ENCODE measurements at regions not wholly inside any gene's neighbourhood (a gene's known extent, or its start where the extent isn't known, plus 50 kb on each side); places are given as distances from the start of the nearest gene placed in this dataset.
"Not testable (repeated sequence)": the region's sequence is repeated elsewhere in the genome, so short reads cannot be mapped to it uniquely, and the experiment has no call there.

GRCh38 chr19:14270557-14270956 is 64.6 kb upstream of the ADGRL1 start:
- TF ChIP-seq CTCF, POLR2A, EP300, POLR2AphosphoS5 (IDR thresholded peaks at IDR 0.05): not testable (repeated sequence)

All from gastroesophageal sphincter (tissue), 3 donors.